HT1080 (cell line): ENCODE measurements at regions not wholly inside any gene's neighbourhood (a gene's known extent, or its start where the extent isn't known, plus 50 kb on each side); places are given as distances from the start of the nearest gene placed in this dataset.
"Not testable (repeated sequence)": the region's sequence is repeated elsewhere in the genome, so short reads cannot be mapped to it uniquely, and the experiment has no call there.

Experiments
- DNase-seq: peaks from one replicate; pipeline ENCODE4 v3.0.0-alpha.2; 2015; ENCODE audit warnings: low read depth

GRCh38 chr10:46645110-46645509 lies 66.2 kb downstream of the SYT15 start:
- DNase-seq, result not testable (repeated sequence)

GRCh38 chr10:46646132-46646531 lies 67.2 kb downstream of the SYT15 start:
- DNase-seq, result not testable (repeated sequence)

GRCh38 chr10:46650967-46651366 lies 72.0 kb downstream of the SYT15 start:
- DNase-seq, result not testable (repeated sequence)

- DNase-seq, result not testable (repeated sequence)
Observed at GRCh38 chr10:46657437-46657836, 78.5 kb downstream of the SYT15 start.

- DNase-seq, result not testable (repeated sequence)
Observed at GRCh38 chr10:46660027-46660834, 81.3 kb downstream of the SYT15 start.

- not testable (repeated sequence) for DNase-seq
Observed at GRCh38 chr10:46660835-46661164, 81.9 kb downstream of the SYT15 start.

- not testable (repeated sequence) for DNase-seq
Observed at GRCh38 chr10:46665536-46665935, 86.6 kb downstream of the SYT15 start.

- not testable (repeated sequence) for DNase-seq
Observed at GRCh38 chr10:46668357-46668997, 89.5 kb downstream of the SYT15 start.

- DNase-seq, result not testable (repeated sequence)
Observed at GRCh38 chr10:46677836-46678435, 99.0 kb downstream of the SYT15 start.

- not testable (repeated sequence) for DNase-seq
Observed at GRCh38 chr10:46691397-46691796, 112.5 kb downstream of the SYT15 start.

GRCh38 chr10:46693218-46693617 lies 114.3 kb downstream of the SYT15 start:
- DNase-seq, result not testable (repeated sequence)

- not testable (repeated sequence) for DNase-seq
Observed at GRCh38 chr10:46717264-46717663, 138.3 kb downstream of the SYT15 start.

- not testable (repeated sequence) for DNase-seq
Observed at GRCh38 chr10:46718014-46718413, 139.1 kb downstream of the SYT15 start.

- DNase-seq, result not testable (repeated sequence)
Observed at GRCh38 chr10:46720386-46720785, 141.5 kb downstream of the SYT15 start.

GRCh38 chr10:46720811-46721518 lies 142.0 kb downstream of the SYT15 start:
- not testable (repeated sequence) for DNase-seq

GRCh38 chr10:46724258-46724657 lies 145.3 kb downstream of the SYT15 start:
- not testable (repeated sequence) for DNase-seq

- not testable (repeated sequence) for DNase-seq
Observed at GRCh38 chr10:46728359-46728758, 149.4 kb downstream of the SYT15 start.

- DNase-seq, result not testable (repeated sequence)
Observed at GRCh38 chr10:46730729-46731128, 151.8 kb downstream of the SYT15 start.

- DNase-seq, result not testable (repeated sequence)
Observed at GRCh38 chr10:46733635-46734261, 154.8 kb downstream of the SYT15 start.

GRCh38 chr10:46734262-46734642 lies 155.3 kb downstream of the SYT15 start:
- DNase-seq, result not testable (repeated sequence)

GRCh38 chr10:46739919-46740318 lies 161.0 kb downstream of the SYT15 start:
- DNase-seq, result not testable (repeated sequence)
